HCT116 (cell line): ENCODE measurements at regions not wholly inside any gene's neighbourhood (a gene's known extent, or its start where the extent isn't known, plus 50 kb on each side); places are given as distances from the start of the nearest gene placed in this dataset.

Experiments
- ATAC-seq: fragments of 200-7000 bp; cut with Tn5 transposase; 2 replicates; pipeline ENCODE4 v1.9.1; 2020; ENCODE audit warnings: mild to moderate bottlenecking, moderate library complexity
- BruUV-seq: library from RNA; stranded (reverse); fragments of 400-500 nt; replicated peaks from 2 replicates; lab custom pipeline; 2021; lab: Mats Ljungman, UMichigan
- CTCF ChIA-PET: fragments of 300-600 bp; sonication (Branson Sonifier 250); formaldehyde crosslinking; loops from one replicate; lab custom pipeline; 2021; ENCODE audit warnings: antibody characterized with exemption; lab: Charles Lee
- POLR2A ChIA-PET: fragments of 300-600, 350-600 bp; sonication (Branson Sonifier 250); formaldehyde crosslinking; loops from one replicate; lab custom pipeline; 2021; ENCODE audit warnings: antibody characterized with exemption; lab: Charles Lee
- RAD21 ChIA-PET, 2 experiments: fragments of 300-600 bp; sonication (Branson Sonifier 250); formaldehyde crosslinking; loops; one replicate each; lab custom pipeline; 2023; ENCODE audit warnings: low total read pairs in 2 of 2; ENCODE audit not compliant: uncharacterized antibody in 2 of 2, unreplicated experiment in 2 of 2, low non-redundant PET in 1 of 2; lab: Charles Lee
- DNase-seq: peaks from one replicate; pipeline ENCODE4 v3.0.0-alpha.2; 2010; ENCODE audit warnings: low read depth, low spot score
- H2AFZ ChIP-seq: fragments of 200-600 bp; shearing (Covaris generic), sonication (generic); 2 replicates; pipeline ENCODE4 v1.6.1; 2017; ENCODE audit warnings: low read depth, mixed run types, mixed read lengths, antibody characterized with exemption, low read length; ENCODE audit not compliant: poor library complexity, severe bottlenecking
- H3K27ac ChIP-seq: 2 replicates; pipeline ENCODE4 v1.5.1; 2012; ENCODE audit warnings: low read depth, low read length
- H3K27me3 ChIP-seq: fragments of 200-600 bp; sonication (generic); 2 replicates; pipeline ENCODE4 v1.6.1; 2016; ENCODE audit warnings: mixed run types, low read length, mixed read lengths; ENCODE audit not compliant: insufficient read depth
- H3K36me3 ChIP-seq, 2 experiments: fragments of 200-500 bp in 1 of 2; fragments of 200-600 bp in 1 of 2; sonication (Bioruptor generic) in 1 of 2; sonication (generic) in 1 of 2; 2 replicates each; pipeline versions ENCODE4 v1.5.1 to v1.6.1; 2014 to 2016; ENCODE audit warnings: low read length in 2 of 2, inconsistent platforms in 1 of 2, mixed read lengths in 1 of 2, mixed run types in 1 of 2; ENCODE audit not compliant: insufficient read depth in 2 of 2, control insufficient read depth in 1 of 2
- H3K4me1 ChIP-seq, 2 experiments: fragments of 200-600 bp in 1 of 2; sonication (generic) in 1 of 2; 2 replicates each; pipeline versions ENCODE4 v1.5.1 to v1.6.1; 2012 to 2017; ENCODE audit warnings: low read length in 2 of 2, inconsistent platforms in 1 of 2, mild to moderate bottlenecking in 1 of 2, mixed read lengths in 1 of 2, mixed run types in 1 of 2, moderate library complexity in 1 of 2; ENCODE audit not compliant: insufficient read depth in 2 of 2, control insufficient read depth in 1 of 2
- H3K4me2 ChIP-seq: fragments of 200-600 bp; sonication (generic); 2 replicates; pipeline ENCODE4 v1.6.1; 2017; ENCODE audit warnings: mixed run types, low read length, mixed read lengths
- H3K4me3 ChIP-seq, 2 experiments: fragments of 200-600 bp in 1 of 2; sonication (generic) in 1 of 2; replicated peaks in 1 of 2; 2 replicates each; pipeline ENCODE4 v1.5.1; 2011 to 2016; ENCODE audit warnings: low read length in 2 of 2, control low read depth in 1 of 2, low read depth in 1 of 2, mild to moderate bottlenecking in 1 of 2, mixed read lengths in 1 of 2, mixed run types in 1 of 2
- H3K79me2 ChIP-seq: fragments of 200-600 bp; sonication (generic); 2 replicates; pipeline ENCODE4 v1.6.1; 2017; ENCODE audit warnings: mild to moderate bottlenecking, mixed run types, low read length, moderate library complexity, mixed read lengths; ENCODE audit not compliant: insufficient read depth
- H3K9ac ChIP-seq: fragments of 200-600 bp; sonication (generic); 2 replicates; pipeline ENCODE4 v1.6.1; 2016; ENCODE audit warnings: low read length, mixed read lengths
- H3K9me2 ChIP-seq: fragments of 200-600 bp; sonication (generic), shearing (Covaris generic); 2 replicates; pipeline ENCODE4 v1.6.1; 2017; ENCODE audit warnings: mixed run types, mild to moderate bottlenecking, moderate library complexity; ENCODE audit not compliant: insufficient read depth
- H3K9me3 ChIP-seq, 2 experiments: fragments of 200-500 bp in 1 of 2; fragments of 200-600 bp in 1 of 2; sonication (Bioruptor generic) in 1 of 2; sonication (generic) in 1 of 2; 2 replicates each; pipeline ENCODE4 v1.6.1; 2014 to 2017; ENCODE audit warnings: low read length in 2 of 2, mixed read lengths in 2 of 2, inconsistent platforms in 1 of 2, low read depth in 1 of 2, mild to moderate bottlenecking in 1 of 2, mixed run types in 1 of 2, moderate library complexity in 1 of 2; ENCODE audit not compliant: control insufficient read depth in 1 of 2, insufficient read depth in 1 of 2
- H4K20me1 ChIP-seq: fragments of 200-600 bp; sonication (generic), shearing (Covaris generic); 2 replicates; pipeline ENCODE4 v1.6.1; 2017; ENCODE audit warnings: mixed run types, mild to moderate bottlenecking, moderate library complexity; ENCODE audit not compliant: insufficient read depth
- CBX3 ChIP-seq: IDR thresholded peaks from 2 replicates; pipeline ENCODE4 v1.6.1; 2012; ENCODE audit warnings: low read depth
- CEBPB ChIP-seq: IDR thresholded peaks from 2 replicates; pipeline ENCODE4 v1.6.1; 2012; ENCODE audit warnings: low read depth
- EGR1 ChIP-seq: IDR thresholded peaks from 2 replicates; pipeline ENCODE4 v1.6.1; 2012; ENCODE audit warnings: low read depth
- EZH2 ChIP-seq: fragments of 200-600 bp; sonication (generic); IDR thresholded peaks from 2 replicates; pipeline ENCODE4 v1.6.1; 2017; ENCODE audit warnings: antibody characterized with exemption, mixed run types
- EZH2phosphoT487 ChIP-seq: fragments of 200-600 bp; IDR thresholded peaks from 2 replicates; pipeline ENCODE4 v1.6.1; 2018; ENCODE audit warnings: antibody characterized with exemption, borderline replicate concordance
- JUND ChIP-seq: IDR thresholded peaks from 2 replicates; pipeline ENCODE4 v1.6.1; 2012
- RAD21 ChIP-seq: IDR thresholded peaks from 2 replicates; pipeline ENCODE4 v1.6.1; 2012; ENCODE audit warnings: low read depth, mild to moderate bottlenecking
- SIN3A ChIP-seq: IDR thresholded peaks from 2 replicates; pipeline ENCODE4 v1.6.1; 2012; ENCODE audit warnings: low read depth
- SP1 ChIP-seq: IDR thresholded peaks from 2 replicates; pipeline ENCODE4 v1.6.1; 2012; ENCODE audit warnings: low read depth
- SRF ChIP-seq: IDR thresholded peaks from 2 replicates; pipeline ENCODE4 v1.6.1; 2012; ENCODE audit warnings: low read depth
- ZBTB33 ChIP-seq: IDR thresholded peaks from 2 replicates; pipeline ENCODE4 v1.6.1; 2011; ENCODE audit warnings: mild to moderate bottlenecking, low read length, moderate library complexity; ENCODE audit not compliant: insufficient replicate concordance; ENCODE audit errors: extremely low read depth
- intact Hi-C: fragments of 100-400 bp; cut with micrococcal nuclease; formaldehyde crosslinking; loops from 2 replicates; pipeline ENCODE4 v1.10.0; 2022
- TF ChIP-seq, protein P1 (sequence below): IDR thresholded peaks from 2 replicates; pipeline ENCODE4 v1.6.1; 2012

GRCh38 chr10:64275001-64275400 lies 753.8 kb downstream of the REEP3 start:
- H3K4me2 ChIP-seq = no peak overlapping the region
- no peaks in the 10 kb centered on the region for H3K9me2 ChIP-seq
- no peak for ATAC-seq
- no peaks in the 10 kb centered on the region for H4K20me1 ChIP-seq
- H2AFZ ChIP-seq = no peak overlapping the region
- H3K4me1 ChIP-seq = no peaks in the 10 kb centered on the region
- POLR2A ChIA-PET = no interaction called here
- no peak for DNase-seq
- CTCF ChIA-PET = no interaction called here
- no peaks in the 10 kb centered on the region for H3K27me3 ChIP-seq
- intact Hi-C loops = no loop called here
- TF ChIP-seq JUND (no peak), CBX3 (no peak), CEBPB (no peak), ZBTB33 (no peak), SP1 (no peak), EZH2 (no peak), SRF (no peak), SIN3A (no peak), EZH2phosphoT487 (no peak), EGR1 (no peak), RAD21 (no peak)
- TF ChIP-seq, protein P1, sequence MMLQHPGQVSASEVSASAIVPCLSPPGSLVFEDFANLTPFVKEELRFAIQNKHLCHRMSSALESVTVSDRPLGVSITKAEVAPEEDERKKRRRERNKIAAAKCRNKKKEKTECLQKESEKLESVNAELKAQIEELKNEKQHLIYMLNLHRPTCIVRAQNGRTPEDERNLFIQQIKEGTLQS = no peak
- H3K36me3 ChIP-seq = no peaks in the 10 kb centered on the region
- RAD21 ChIA-PET = no interaction called here
- H3K9me3 ChIP-seq = no peaks in the 10 kb centered on the region
- H3K79me2 ChIP-seq = no peaks in the 10 kb centered on the region
- no peak overlapping the region for H3K27ac ChIP-seq
- H3K4me3 ChIP-seq = no peak overlapping the region
- no peak overlapping the region for H3K9ac ChIP-seq
- BruUV-seq = no TSS peak
